ENCODE measurements at regions not wholly inside any gene's neighbourhood (a gene's known extent, or its start where the extent isn't known, plus 50 kb on each side); places are given as distances from the start of the nearest gene placed in this dataset.

GRCh38 chr17:71726341-71726740, 394.5 kb upstream of the SOX9 start:
- no peaks in the 10 kb centered on the region for H3K9me3 ChIP-seq (ENCODE audit: control insufficient read depth in 1 of 2, low read length in 2 of 2)
- no peaks in the 10 kb centered on the region for H3K36me3 ChIP-seq (ENCODE audit: insufficient read depth, low read length)
- Mint-ChIP-seq H3K4me3 (no peak overlapping the region), H3K36me3 (no peaks in the 10 kb centered on the region), H3K27me3 (no peaks in the 10 kb centered on the region), H3K4me1 (no peaks in the 10 kb centered on the region), H3K27ac (no peak overlapping the region), H3K9me3 (peaks cover 0 to 12% (median 3%) of the 10 kb centered on the region in 8 donors)
- H3K4me1 ChIP-seq (ENCODE audit: insufficient read depth, low read length) = no peaks in the 10 kb centered on the region
- ChIA-PET POLR2A (ENCODE audit: partially characterized antibody) (no interaction called here), CTCF (ENCODE audit: partially characterized antibody) (no interaction called here)
- no peak overlapping the region for H3K27ac ChIP-seq (ENCODE audit: low read depth, low read length)
- no peaks in the 10 kb centered on the region for H3K27me3 ChIP-seq (ENCODE audit: insufficient read depth, low read length)
- intact Hi-C loops (cut with micrococcal nuclease) = no loop called here
- H3K4me3 ChIP-seq (ENCODE audit: low read length in 2 of 2) = no peak overlapping the region
- DNase-seq = no peak

GRCh38 chr17:71727292-71727691, 393.5 kb upstream of the SOX9 start:
- DNase-seq = no peak
- no peaks in the 10 kb centered on the region for H3K36me3 ChIP-seq (ENCODE audit: insufficient read depth, low read length)
- no peaks in the 10 kb centered on the region for H3K9me3 ChIP-seq (ENCODE audit: control insufficient read depth in 1 of 2, low read length in 2 of 2)
- POLR2A ChIA-PET (ENCODE audit: partially characterized antibody) = no interaction called here
- H3K27ac Mint-ChIP-seq = no peak overlapping the region
- H3K27ac ChIP-seq (ENCODE audit: low read depth, low read length) = no peak overlapping the region
- intact Hi-C loops (cut with micrococcal nuclease) = no loop called here
- H3K27me3 ChIP-seq (ENCODE audit: insufficient read depth, low read length) = no peaks in the 10 kb centered on the region
- CTCF ChIA-PET (ENCODE audit: partially characterized antibody) = no interaction called here
- no peak overlapping the region for H3K4me3 Mint-ChIP-seq
- no peaks in the 10 kb centered on the region for H3K4me1 ChIP-seq (ENCODE audit: insufficient read depth, low read length)
- peaks cover 0 to 12% (median 3%) of the 10 kb centered on the region in 8 donors for H3K9me3 Mint-ChIP-seq
- H3K27me3 Mint-ChIP-seq = no peaks in the 10 kb centered on the region
- no peaks in the 10 kb centered on the region for H3K4me1 Mint-ChIP-seq
- H3K36me3 Mint-ChIP-seq = no peaks in the 10 kb centered on the region
- no peak overlapping the region for H3K4me3 ChIP-seq (ENCODE audit: low read length in 2 of 2)

DNA sequence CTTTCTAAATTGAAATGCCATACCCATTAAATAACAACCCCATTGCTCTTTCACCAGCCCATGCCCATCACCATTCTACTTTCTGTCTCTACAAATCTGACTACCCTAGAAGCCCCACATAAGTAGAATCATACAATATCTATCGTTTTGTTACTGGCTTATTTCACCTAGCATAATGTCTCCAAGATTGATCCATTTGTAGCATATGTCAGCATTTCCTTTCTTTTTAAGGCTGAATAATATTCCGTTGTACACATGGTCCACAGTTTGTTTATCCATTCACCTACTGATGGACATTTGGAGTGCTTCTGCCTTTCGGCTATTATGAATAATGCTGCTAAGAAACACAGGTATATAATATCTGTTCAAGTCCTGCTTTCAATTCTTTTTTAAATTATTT, 393.1 kb upstream of the SOX9 start:
- H3K36me3 ChIP-seq (ENCODE audit: insufficient read depth, low read length) = no peaks in the 10 kb centered on the region
- CTCF ChIA-PET (ENCODE audit: partially characterized antibody) = no interaction called here
- no peaks in the 10 kb centered on the region for H3K4me1 ChIP-seq (ENCODE audit: insufficient read depth, low read length)
- no peaks in the 10 kb centered on the region for H3K27me3 ChIP-seq (ENCODE audit: insufficient read depth, low read length)
- intact Hi-C loops (cut with micrococcal nuclease) = no loop called here
- H3K4me3 ChIP-seq (ENCODE audit: low read length in 2 of 2) = no peak overlapping the region
- no peaks in the 10 kb centered on the region for H3K4me1 Mint-ChIP-seq
- H3K9me3 Mint-ChIP-seq = peaks cover 0 to 12% (median 3%) of the 10 kb centered on the region in 8 donors
- no peaks in the 10 kb centered on the region for H3K36me3 Mint-ChIP-seq
- no peak overlapping the region for H3K27ac Mint-ChIP-seq
- H3K9me3 ChIP-seq (ENCODE audit: control insufficient read depth in 1 of 2, low read length in 2 of 2) = no peaks in the 10 kb centered on the region
- H3K27me3 Mint-ChIP-seq = no peaks in the 10 kb centered on the region
- no peak overlapping the region for H3K27ac ChIP-seq (ENCODE audit: low read depth, low read length)
- DNase-seq = no peak
- POLR2A ChIA-PET (ENCODE audit: partially characterized antibody) = no interaction called here
- no peak overlapping the region for H3K4me3 Mint-ChIP-seq

DNA sequence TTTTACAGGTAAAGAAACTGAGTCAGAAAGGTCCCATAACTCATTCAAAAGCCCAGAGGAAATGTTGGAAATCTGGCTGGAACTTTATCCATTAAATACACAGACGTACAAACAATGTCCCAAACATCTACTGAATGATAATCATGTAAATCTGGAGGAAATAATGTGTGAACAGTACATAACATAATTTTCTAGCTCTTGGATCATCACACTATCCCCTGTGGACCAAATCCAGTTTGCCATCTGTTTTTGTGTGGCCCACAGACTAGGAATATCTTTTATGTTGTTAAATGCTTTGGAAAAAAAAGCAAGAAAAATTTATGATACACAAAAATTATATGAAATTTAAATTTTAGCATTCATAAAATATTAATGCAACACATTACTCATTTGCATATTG, 389.9 kb upstream of the SOX9 start:
- H3K4me3 ChIP-seq (ENCODE audit: low read length in 2 of 2) = no peak overlapping the region
- Mint-ChIP-seq H3K4me3 (no peak overlapping the region), H3K27me3 (no peaks in the 10 kb centered on the region), H3K4me1 (no peaks in the 10 kb centered on the region), H3K9me3 (peaks cover 0 to 12% (median 3%) of the 10 kb centered on the region in 8 donors), H3K36me3 (no peaks in the 10 kb centered on the region), H3K27ac (no peak overlapping the region)
- ChIA-PET CTCF (ENCODE audit: partially characterized antibody) (interaction anchor here (0.7 kb wide), 1 partner anchor 9 kb away, joined by 3 read pairs; no protein-coding TSS in a partner anchor), POLR2A (ENCODE audit: partially characterized antibody) (no interaction called here)
- no peak for DNase-seq
- H3K27ac ChIP-seq (ENCODE audit: low read depth, low read length) = no peak overlapping the region
- H3K9me3 ChIP-seq (ENCODE audit: control insufficient read depth in 1 of 2, low read length in 2 of 2) = no peaks in the 10 kb centered on the region
- no peaks in the 10 kb centered on the region for H3K4me1 ChIP-seq (ENCODE audit: insufficient read depth, low read length)
- intact Hi-C loops (cut with micrococcal nuclease) = no loop called here
- H3K36me3 ChIP-seq (ENCODE audit: insufficient read depth, low read length) = no peaks in the 10 kb centered on the region
- no peaks in the 10 kb centered on the region for H3K27me3 ChIP-seq (ENCODE audit: insufficient read depth, low read length)

DNA sequence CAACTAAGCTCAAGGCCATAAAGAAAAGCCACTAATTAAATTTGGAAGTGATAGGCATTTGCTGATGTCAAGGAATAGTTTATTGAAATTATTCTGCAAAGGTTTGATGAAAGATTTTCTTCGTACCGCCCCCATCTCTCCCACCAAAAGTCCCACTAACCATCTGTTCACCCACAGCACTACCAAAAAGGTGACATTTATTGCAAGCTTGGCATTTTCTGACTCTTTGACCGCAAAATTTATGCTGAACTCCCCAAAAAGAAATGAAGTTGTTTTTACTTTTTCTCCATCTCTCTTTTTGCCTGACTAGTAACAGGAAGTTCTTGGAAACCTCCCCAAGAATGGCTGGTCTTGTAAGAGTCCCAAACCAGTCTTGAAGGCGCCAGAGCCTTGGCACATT, 384.9 kb upstream of the SOX9 start:
- ChIA-PET POLR2A (ENCODE audit: partially characterized antibody) (no interaction called here), CTCF (ENCODE audit: partially characterized antibody) (no interaction called here)
- H3K27me3 Mint-ChIP-seq = no peaks in the 10 kb centered on the region
- intact Hi-C loops (cut with micrococcal nuclease) = no loop called here
- H3K9me3 Mint-ChIP-seq = peaks cover 0 to 2% (median 0%) of the 10 kb centered on the region in 8 donors
- no peaks in the 10 kb centered on the region for H3K9me3 ChIP-seq (ENCODE audit: control insufficient read depth in 1 of 2, low read length in 2 of 2)
- H3K4me3 ChIP-seq (ENCODE audit: low read length in 2 of 2) = no peak overlapping the region
- no peak overlapping the region for H3K4me3 Mint-ChIP-seq
- H3K27ac Mint-ChIP-seq = no peak overlapping the region
- H3K36me3 Mint-ChIP-seq = no peaks in the 10 kb centered on the region
- DNase-seq = no peak
- H3K36me3 ChIP-seq (ENCODE audit: insufficient read depth, low read length) = no peaks in the 10 kb centered on the region
- H3K27me3 ChIP-seq (ENCODE audit: insufficient read depth, low read length) = no peaks in the 10 kb centered on the region
- H3K4me1 ChIP-seq (ENCODE audit: insufficient read depth, low read length) = no peaks in the 10 kb centered on the region
- H3K4me1 Mint-ChIP-seq = no peaks in the 10 kb centered on the region
- H3K27ac ChIP-seq (ENCODE audit: low read depth, low read length) = no peak overlapping the region

GRCh38 chr17:71740866-71741265, 380.0 kb upstream of the SOX9 start:
- intact Hi-C loops (cut with micrococcal nuclease) = no loop called here
- Histone ChIP-seq H3K27ac (ENCODE audit: low read depth, low read length) (no peak overlapping the region), H3K4me1 (ENCODE audit: insufficient read depth, low read length) (no peaks in the 10 kb centered on the region), H3K36me3 (ENCODE audit: insufficient read depth, low read length) (no peaks in the 10 kb centered on the region), H3K4me3 (ENCODE audit: low read length in 2 of 2) (no peak overlapping the region), H3K27me3 (ENCODE audit: insufficient read depth, low read length) (no peaks in the 10 kb centered on the region), H3K9me3 (ENCODE audit: control insufficient read depth in 1 of 2, low read length in 2 of 2) (no peaks in the 10 kb centered on the region)
- ChIA-PET POLR2A (ENCODE audit: partially characterized antibody) (no interaction called here), CTCF (ENCODE audit: partially characterized antibody) (no interaction called here)
- Mint-ChIP-seq H3K4me3 (no peak overlapping the region), H3K9me3 (peaks cover 0 to 2% (median 0%) of the 10 kb centered on the region in 8 donors), H3K36me3 (no peaks in the 10 kb centered on the region), H3K27ac (no peak overlapping the region), H3K4me1 (no peaks in the 10 kb centered on the region), H3K27me3 (no peaks in the 10 kb centered on the region)
- DNase-seq = no peak

DNA sequence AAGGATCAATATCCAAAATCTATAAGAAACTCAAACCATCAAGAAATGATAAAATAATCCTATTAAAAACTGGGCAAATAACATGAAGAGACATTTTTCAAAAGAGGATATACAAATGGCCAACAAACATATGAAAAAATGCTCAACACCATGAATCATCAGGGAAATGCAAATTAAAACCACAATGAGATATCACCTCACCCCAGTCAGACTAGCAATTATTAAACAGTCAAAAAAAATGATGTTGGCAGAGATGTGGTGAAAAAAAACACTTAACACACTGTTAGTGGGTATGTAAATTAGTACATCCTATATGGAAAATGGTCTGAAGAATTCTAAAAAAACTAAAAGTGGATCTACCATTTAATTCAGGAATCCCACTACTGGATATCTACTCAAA, 379.0 kb upstream of the SOX9 start:
- POLR2A ChIA-PET (ENCODE audit: partially characterized antibody) = no interaction called here
- peaks cover 0 to 2% (median 0%) of the 10 kb centered on the region in 8 donors for H3K9me3 Mint-ChIP-seq
- Histone ChIP-seq H3K27ac (ENCODE audit: low read depth, low read length) (no peak overlapping the region), H3K36me3 (ENCODE audit: insufficient read depth, low read length) (no peaks in the 10 kb centered on the region), H3K27me3 (ENCODE audit: insufficient read depth, low read length) (no peaks in the 10 kb centered on the region), H3K4me1 (ENCODE audit: insufficient read depth, low read length) (no peaks in the 10 kb centered on the region), H3K9me3 (ENCODE audit: control insufficient read depth in 1 of 2, low read length in 2 of 2) (no peaks in the 10 kb centered on the region), H3K4me3 (ENCODE audit: low read length in 2 of 2) (no peak overlapping the region)
- no peaks in the 10 kb centered on the region for H3K36me3 Mint-ChIP-seq
- no peak for DNase-seq
- intact Hi-C loops (cut with micrococcal nuclease) = no loop called here
- H3K4me3 Mint-ChIP-seq = no peak overlapping the region
- H3K4me1 Mint-ChIP-seq = no peaks in the 10 kb centered on the region
- CTCF ChIA-PET (ENCODE audit: partially characterized antibody) = no interaction called here
- H3K27ac Mint-ChIP-seq = no peak overlapping the region
- H3K27me3 Mint-ChIP-seq = no peaks in the 10 kb centered on the region

DNA sequence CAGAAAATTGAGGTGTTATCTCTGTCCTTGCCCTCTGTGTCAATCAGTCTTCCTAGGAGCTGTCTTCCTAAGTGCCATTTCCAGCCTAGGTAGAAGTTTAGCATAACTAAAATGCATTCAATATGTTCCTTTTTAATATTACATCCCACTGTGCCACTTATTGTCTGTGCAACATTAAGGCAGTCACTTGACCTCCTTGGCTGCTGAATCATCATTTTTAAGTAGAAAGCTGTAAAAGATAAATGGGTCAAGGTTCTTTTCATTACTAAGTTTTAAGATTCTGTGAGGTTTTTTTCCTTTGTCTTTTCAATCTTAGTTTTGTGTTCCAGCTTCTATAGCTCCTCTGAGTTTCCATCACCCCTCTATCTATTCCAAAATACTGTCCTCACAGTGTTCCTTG, 371.9 kb upstream of the SOX9 start:
- H3K4me3 Mint-ChIP-seq = no peak overlapping the region
- H3K9me3 Mint-ChIP-seq = peaks cover 0 to 7% (median 0%) of the 10 kb centered on the region in 8 donors
- H3K4me1 Mint-ChIP-seq = no peaks in the 10 kb centered on the region
- ChIA-PET POLR2A (ENCODE audit: partially characterized antibody) (no interaction called here), CTCF (ENCODE audit: partially characterized antibody) (no interaction called here)
- intact Hi-C loops (cut with micrococcal nuclease) = no loop called here
- Histone ChIP-seq H3K36me3 (ENCODE audit: insufficient read depth, low read length) (no peaks in the 10 kb centered on the region), H3K27me3 (ENCODE audit: insufficient read depth, low read length) (no peaks in the 10 kb centered on the region), H3K4me1 (ENCODE audit: insufficient read depth, low read length) (no peaks in the 10 kb centered on the region), H3K9me3 (ENCODE audit: control insufficient read depth in 1 of 2, low read length in 2 of 2) (no peaks in the 10 kb centered on the region), H3K27ac (ENCODE audit: low read depth, low read length) (no peak overlapping the region), H3K4me3 (ENCODE audit: low read length in 2 of 2) (no peak overlapping the region)
- no peaks in the 10 kb centered on the region for H3K36me3 Mint-ChIP-seq
- no peak for DNase-seq
- no peaks in the 10 kb centered on the region for H3K27me3 Mint-ChIP-seq
- H3K27ac Mint-ChIP-seq = no peak overlapping the region

Measured in CD4-positive, alpha-beta memory T cell (primary cell).